GM18519 (cell line): ENCODE measurements at regions not wholly inside any gene's neighbourhood (a gene's known extent, or its start where the extent isn't known, plus 50 kb on each side); places are given as distances from the start of the nearest gene placed in this dataset.

Source experiments
- ATAC-seq: cut with Tn5 transposase; IDR thresholded peaks from one replicate; pipeline ENCODE4 v1.9.1; 2021; ENCODE audit warnings: mild to moderate bottlenecking, moderate library complexity; ENCODE audit not compliant: unreplicated experiment, low FRiP score

- no peak for ATAC-seq
These were observed 161.7 kb downstream of the KLF12 start for GRCh38 chr13:73972545-73972944.

GRCh38 chr13:73971481-73971880, 162.7 kb downstream of the KLF12 start:
- ATAC-seq = no peak

GRCh38 chr13:73970421-73971055, 163.7 kb downstream of the KLF12 start:
- ATAC-seq = no peak

GRCh38 chr13:73967397-73968165, 166.6 kb downstream of the KLF12 start:
- peak; percentile 99 for ATAC-seq

DNA sequence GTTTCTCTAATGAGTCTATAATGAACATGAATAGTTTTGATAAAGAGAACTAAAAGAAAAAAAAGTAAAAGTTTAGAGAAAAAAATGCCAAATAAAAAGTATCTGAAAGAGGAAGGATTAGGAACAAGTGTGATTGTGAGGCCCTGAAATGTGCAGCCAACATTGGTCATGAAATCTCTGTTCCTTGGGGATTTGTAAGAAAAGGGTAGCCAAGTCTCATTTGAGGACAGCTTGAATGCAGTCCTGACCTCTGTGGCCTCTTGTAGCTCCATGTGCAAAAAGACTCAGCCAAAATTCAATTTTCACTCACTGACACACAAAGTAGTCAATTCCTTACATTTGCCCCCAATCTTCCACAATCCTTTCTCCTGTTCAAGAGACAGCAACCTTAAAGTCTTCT, 167.9 kb downstream of the KLF12 start:
- no peak for ATAC-seq

DNA sequence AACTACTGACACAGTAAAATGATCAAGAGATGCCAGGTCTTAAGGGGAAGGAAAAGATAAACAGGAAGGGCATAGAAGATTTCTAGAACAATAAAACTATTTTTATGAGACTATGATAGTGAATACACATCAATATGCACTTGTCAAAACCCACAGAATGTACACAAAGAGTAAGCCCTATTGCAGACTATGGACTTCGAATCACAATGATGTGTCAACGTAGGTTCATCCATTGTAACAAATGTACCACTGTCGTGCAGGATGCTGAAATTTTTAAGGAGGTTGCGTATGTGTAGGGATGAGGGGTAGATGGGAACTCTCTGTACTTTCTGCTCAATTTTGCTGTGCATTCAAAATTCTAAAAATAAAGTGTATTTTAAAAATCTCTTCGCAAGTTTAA, 171.9 kb downstream of the KLF12 start:
- ATAC-seq = no peak

DNA sequence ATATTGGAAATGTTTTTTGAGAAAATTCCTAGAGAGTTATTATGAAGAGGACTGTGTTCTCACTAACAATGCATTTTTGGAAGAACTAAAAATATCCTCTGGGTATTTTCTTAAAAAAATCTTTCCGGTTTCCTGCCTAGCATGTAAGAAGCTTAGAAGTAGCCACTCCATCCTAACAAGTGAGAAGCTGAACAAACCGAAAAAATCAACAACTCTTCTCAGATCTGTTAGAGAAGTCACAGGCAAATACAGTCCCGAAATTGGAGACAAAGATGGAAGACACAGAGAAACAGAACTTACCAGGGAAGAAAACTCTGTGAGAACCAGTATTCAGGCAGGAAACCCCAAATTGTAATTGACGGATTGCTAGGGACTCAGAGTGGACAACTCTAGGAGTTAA, 173.0 kb downstream of the KLF12 start:
- no peak for ATAC-seq

DNA sequence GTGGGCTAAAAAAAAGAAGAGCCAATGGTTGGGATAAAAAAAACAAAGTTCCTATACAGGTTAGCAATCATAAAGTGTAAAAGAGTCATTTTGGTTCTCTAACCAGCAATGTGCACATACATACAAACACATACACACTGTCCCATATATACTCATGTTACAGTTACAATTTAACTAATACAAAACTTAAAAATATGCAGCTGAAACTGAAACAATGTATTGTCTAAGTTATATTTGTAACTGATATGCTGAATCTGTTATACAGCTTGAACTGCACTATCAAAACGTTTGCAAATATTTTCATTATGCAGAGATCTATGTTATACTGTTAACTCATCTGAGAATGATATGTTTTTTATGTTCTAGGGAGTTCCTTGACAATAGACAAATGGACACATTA, 173.7 kb downstream of the KLF12 start:
- ATAC-seq = peak; percentile 45

DNA sequence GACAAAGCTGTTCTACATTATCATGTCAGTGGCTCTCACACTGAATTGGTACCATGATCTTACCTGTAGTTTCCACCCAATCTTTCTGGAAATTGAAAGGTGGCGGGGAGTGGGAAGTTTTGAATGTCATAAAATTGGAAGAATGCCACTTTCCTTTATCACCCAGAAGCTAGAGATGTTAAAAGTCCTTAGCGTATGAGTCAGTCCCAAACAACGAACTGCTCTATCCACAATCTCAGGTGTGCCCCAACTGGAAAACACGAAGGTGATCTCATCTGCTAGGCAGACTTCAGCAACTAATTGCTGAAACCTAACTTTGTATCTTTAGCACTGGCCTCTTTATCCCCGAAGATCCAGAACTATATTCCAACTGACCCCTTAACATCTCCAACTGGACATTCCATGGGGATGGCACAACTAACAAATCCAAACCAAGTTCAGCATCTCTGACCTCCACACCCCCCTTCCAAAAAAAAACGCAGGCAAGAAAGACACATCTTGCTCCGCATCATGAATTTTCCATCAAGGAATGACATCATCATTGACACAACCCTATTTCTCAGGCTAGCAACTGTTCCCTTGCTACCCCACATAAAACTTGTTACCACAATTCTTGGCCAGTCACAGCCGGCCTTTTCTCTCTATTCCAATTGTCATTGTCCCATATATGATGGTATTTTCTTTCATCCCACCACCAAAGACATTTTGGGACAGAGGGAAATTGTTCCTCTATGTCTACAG, 175.4 kb downstream of the KLF12 start:
- ATAC-seq = no peak

DNA sequence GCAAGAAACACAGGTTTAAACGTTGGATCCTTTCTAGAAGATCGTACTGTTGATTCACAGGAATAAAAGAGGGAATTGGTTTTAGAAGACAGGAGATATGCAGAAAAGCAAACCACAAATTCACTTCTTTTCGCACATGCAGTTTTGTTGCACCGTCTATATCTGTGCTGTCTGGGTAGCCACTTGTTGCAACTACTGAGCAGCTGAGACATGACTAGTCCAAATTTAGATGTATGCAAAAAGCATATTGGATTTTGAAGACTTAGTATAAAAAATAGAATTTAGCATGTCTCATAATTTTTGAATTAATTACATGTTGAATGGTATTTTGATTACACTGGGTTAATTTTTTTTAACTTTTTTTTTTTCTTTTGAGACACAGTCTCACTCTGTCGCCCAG, 176.3 kb downstream of the KLF12 start:
- no peak for ATAC-seq

- no peak for ATAC-seq
These were observed 177.3 kb downstream of the KLF12 start for GRCh38 chr13:73956795-73957408.

GRCh38 chr13:73955977-73956500, 178.2 kb downstream of the KLF12 start:
- ATAC-seq = no peak

DNA sequence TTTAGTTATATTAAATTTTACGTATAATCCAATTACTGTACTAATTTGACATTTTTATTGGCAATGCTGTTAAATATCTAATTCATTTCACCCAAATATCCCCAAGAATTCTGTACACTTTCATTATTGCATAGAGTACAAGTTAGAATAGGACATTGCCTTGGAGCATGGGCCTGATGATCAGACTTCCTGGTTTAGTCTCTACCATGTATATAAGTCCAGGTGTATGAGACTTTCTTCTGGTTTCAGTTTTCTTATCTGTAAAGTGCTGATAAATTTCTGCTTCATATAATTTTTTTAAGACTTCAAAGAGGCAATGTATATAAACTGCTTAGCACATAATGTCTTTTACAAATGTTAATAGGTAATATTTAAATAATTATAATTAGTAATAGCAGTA, 179.4 kb downstream of the KLF12 start:
- ATAC-seq = peak; percentile 76

DNA sequence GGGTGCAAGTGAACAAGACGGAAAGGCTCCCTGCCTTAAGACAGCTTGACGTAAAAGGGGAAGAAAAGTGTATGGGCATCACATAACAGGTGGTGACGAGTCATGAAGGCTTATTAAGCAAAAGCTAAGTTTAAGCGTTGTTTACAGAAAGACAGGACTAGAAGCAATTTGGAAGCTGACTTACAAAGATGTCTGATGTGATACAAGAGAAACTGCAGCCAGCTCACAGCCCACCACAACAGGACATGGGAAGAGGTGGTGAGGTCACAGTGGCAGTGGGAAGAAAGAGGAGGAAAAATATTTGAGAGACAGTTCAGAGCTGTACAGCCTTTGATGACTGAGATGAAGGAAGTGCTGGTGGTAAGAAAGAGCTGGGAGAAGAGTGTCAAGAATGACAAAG, 181.6 kb downstream of the KLF12 start:
- ATAC-seq = no peak

DNA sequence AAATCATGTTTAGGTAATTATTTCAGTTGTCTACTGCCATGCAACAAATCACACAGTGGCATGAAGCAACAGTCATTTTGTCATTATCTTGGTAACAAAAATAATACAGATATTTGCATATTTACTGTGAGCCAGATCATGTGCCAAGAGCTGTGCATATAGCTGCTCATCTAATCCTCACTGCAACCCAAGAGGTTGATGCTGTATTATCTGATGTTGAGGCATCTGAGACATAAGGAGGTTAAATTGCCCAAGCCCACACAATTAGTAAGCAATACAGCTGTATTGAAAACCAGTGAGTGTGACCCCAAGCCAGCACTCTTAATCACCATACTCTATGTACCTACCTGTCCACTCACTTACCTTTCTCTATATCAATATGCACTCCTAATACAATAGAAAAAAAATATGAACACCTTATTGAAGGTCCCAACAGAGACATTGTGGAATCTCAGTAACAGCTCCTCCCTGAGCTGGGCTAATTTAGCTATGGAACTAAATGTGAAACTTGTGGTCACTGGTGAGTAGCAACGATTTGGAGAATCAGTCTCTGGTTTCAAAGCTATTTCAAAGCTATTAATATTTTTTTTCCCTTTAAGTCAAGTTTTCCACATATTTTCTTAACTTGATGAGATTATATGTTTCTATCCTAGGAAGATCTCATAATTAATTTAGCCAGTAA, 185.2 kb downstream of the KLF12 start:
- ATAC-seq = peak; percentile 44

DNA sequence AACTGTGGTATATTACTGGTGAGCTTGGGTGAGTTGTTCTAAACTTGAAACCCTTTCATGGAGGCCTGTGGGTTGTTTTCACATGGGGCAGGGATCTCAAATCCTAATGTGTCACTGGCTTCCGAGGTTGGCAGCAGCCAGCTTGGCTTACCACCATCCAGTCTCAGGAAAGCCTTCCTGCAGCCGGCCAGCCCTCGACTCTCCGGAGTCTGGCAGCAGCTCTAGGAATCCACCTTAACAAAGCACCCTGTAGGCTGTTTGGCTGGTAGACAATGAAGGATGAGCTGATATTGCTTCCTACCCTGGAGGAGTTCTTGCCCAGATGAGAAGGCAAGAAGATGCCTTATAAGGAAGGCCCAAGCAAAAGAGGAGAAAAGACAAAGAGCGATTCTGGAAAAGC, 188.3 kb downstream of the KLF12 start:
- ATAC-seq = no peak

DNA sequence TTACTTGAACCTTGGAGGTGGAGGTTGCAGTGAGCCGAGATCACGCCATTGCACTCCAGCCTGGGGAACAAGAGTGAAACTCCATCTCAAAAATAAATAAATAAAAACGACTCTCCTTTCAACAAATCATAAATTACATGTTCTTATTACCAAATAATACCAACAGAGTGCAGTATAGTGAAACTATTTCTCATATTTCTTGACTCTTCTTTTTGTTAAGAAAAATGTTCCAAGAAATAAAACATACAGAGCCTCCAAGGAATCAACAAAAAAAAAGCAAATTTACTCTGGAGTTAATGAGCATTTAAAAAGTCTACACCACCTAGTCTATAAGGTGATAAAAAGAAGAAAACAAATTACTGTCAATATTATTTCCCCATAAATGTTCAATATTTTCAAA, 188.8 kb downstream of the KLF12 start:
- no peak for ATAC-seq

GRCh38 chr13:73943965-73944233, 190.3 kb downstream of the KLF12 start:
- ATAC-seq = no peak

- ATAC-seq = peak; percentile 94
These were observed 190.9 kb downstream of the KLF12 start for GRCh38 chr13:73943137-73943964.

DNA sequence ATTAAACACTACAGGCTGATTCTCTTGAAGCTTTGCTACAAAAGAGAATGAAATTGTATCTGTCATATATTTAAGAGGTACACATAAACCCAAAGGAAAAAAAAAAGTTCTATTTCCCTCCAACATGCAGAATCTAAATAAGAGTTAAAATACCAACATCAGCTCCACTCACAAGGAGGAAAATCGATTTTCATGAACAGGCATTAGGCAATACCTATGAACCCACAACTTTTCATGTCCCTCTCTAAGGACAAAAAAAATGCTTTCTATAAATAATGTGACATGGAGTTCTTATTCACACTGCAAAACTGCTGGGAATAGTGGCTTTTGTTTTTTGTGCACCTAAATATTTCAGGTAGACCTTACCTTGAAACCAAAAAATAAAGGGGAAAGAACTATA, 192.5 kb downstream of the KLF12 start:
- no peak for ATAC-seq
